ENCODE measurements at regions not wholly inside any gene's neighbourhood (a gene's known extent, or its start where the extent isn't known, plus 50 kb on each side); places are given as distances from the start of the nearest gene placed in this dataset.

DNA sequence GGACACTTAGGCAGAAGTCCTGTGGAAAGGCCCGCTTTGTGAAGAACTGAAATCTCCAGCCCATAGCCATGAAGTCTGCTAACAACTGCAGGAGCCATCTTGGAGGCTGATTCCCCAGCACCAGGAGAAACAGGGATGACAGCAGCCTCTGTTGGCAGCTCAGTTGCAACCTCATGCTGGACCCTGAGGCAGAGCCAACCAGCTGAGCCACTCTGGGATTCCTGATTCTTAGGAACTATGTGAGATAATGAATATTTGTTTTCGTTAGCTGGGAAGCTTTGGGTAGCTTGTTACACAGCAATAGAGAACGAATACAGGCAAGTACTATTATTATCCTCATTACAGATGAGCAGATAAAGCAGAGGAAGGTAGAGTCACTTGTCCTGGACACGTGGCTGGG, 210.5 kb upstream of the ANKH start:
- TF ChIP-seq POLR2AphosphoS5 (IDR thresholded peaks at IDR 0.05) (no peak), POLR2A (IDR thresholded peaks at IDR 0.05; ENCODE audit: low read depth) (no peak)

Data from esophagus muscularis mucosa (tissue), 2 donors.